CD4-positive, alpha-beta memory T cell (primary cell): ENCODE measurements at regions not wholly inside any gene's neighbourhood (a gene's known extent, or its start where the extent isn't known, plus 50 kb on each side); places are given as distances from the start of the nearest gene placed in this dataset.

Experiments
- CTCF ChIA-PET: fragments of 350-600 bp; sonication (Branson Sonifier 250); formaldehyde crosslinking; loops from one replicate; lab custom pipeline; 2021; ENCODE audit warnings: inconsistent platforms; ENCODE audit not compliant: partially characterized antibody; lab: Charles Lee
- POLR2A ChIA-PET: fragments of 350-600 bp; sonication (Branson Sonifier 250); formaldehyde crosslinking; loops from one replicate; lab custom pipeline; 2021; ENCODE audit not compliant: partially characterized antibody; lab: Charles Lee
- DNase-seq, 5 donors: peaks; one replicate each; pipeline versions ENCODE4 v3.0.0 to v3.0.0-alpha.2; 2020 to 2022; ENCODE audit warnings: mixed read lengths in 1 of 5
- H3K27ac ChIP-seq: one replicate; pipeline ENCODE4 v1.7.0; 2013; ENCODE audit warnings: low read depth, low read length
- H3K27me3 ChIP-seq: 2 replicates; pipeline ENCODE4 v1.7.0; 2013; ENCODE audit warnings: mild to moderate bottlenecking, low read length, moderate library complexity; ENCODE audit not compliant: insufficient read depth
- H3K36me3 ChIP-seq: 2 replicates; pipeline ENCODE4 v1.7.0; 2013; ENCODE audit warnings: mild to moderate bottlenecking, low read length, moderate library complexity; ENCODE audit not compliant: insufficient read depth
- H3K4me1 ChIP-seq: 2 replicates; pipeline ENCODE4 v1.7.0; 2013; ENCODE audit warnings: mild to moderate bottlenecking, low read length, moderate library complexity; ENCODE audit not compliant: insufficient read depth
- H3K4me3 ChIP-seq, 2 donors: one replicate each; pipeline ENCODE4 v1.7.0; 2013; ENCODE audit warnings: low read length in 2 of 2, mild to moderate bottlenecking in 1 of 2
- H3K9me3 ChIP-seq, 2 donors: one replicate each; pipeline ENCODE4 v1.7.0; 2013; ENCODE audit warnings: low read length in 2 of 2, control low read depth in 1 of 2; ENCODE audit not compliant: control insufficient read depth in 1 of 2
- H3K27ac Mint-ChIP-seq, 7 donors: one replicate each; pipeline ENCODE4 v1.8.0; 2020 to 2021; ENCODE audit warnings: mixed read lengths in 7 of 7, mild to moderate bottlenecking in 6 of 7, inconsistent platforms in 3 of 7, moderate library complexity in 3 of 7
- H3K27me3 Mint-ChIP-seq, 2 donors: one replicate each; pipeline ENCODE4 v1.8.0; 2020 to 2021; ENCODE audit warnings: mixed read lengths in 2 of 2
- H3K36me3 Mint-ChIP-seq, 2 donors: one replicate each; pipeline ENCODE4 v1.8.0; 2020 to 2021; ENCODE audit warnings: mixed read lengths in 2 of 2, inconsistent platforms in 1 of 2, mild to moderate bottlenecking in 1 of 2
- H3K4me1 Mint-ChIP-seq, 4 donors: one replicate each; pipeline ENCODE4 v1.8.0; 2020 to 2021; ENCODE audit warnings: mixed read lengths in 4 of 4, mild to moderate bottlenecking in 1 of 4
- H3K4me3 Mint-ChIP-seq, 8 donors: one replicate each; pipeline ENCODE4 v1.8.0; 2020 to 2021; ENCODE audit warnings: mixed read lengths in 8 of 8, mild to moderate bottlenecking in 7 of 8, moderate library complexity in 6 of 8, inconsistent platforms in 3 of 8
- H3K9me3 Mint-ChIP-seq, 8 donors: one replicate each; pipeline ENCODE4 v1.8.0; 2020 to 2021; ENCODE audit warnings: mixed read lengths in 8 of 8, mild to moderate bottlenecking in 5 of 8, inconsistent platforms in 3 of 8, moderate library complexity in 1 of 8
- intact Hi-C: fragments of 100-400 bp; cut with micrococcal nuclease; formaldehyde crosslinking; loops from one replicate; pipeline ENCODE4 v1.15.1; 2023

DNA sequence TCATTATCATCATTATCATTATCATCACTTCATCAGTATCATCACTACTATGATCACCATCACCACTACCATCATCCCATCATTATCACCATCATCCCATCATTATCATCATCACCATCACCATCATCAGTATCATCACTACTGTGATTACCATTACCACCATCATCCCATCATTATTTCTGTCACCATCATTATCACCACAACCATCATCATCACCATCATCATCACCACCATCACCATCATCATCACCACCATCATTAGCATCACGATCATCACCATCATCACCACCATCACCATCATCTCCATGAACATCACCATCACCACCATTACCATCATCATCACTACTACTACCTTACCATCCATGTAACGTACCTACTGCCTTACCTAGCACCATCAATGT is 368.8 kb downstream of the SEC14L1 start:
- H3K27ac ChIP-seq, result no peak overlapping the region
- peaks cover 2 to 9% of the 10 kb centered on the region in 2 donors for H3K36me3 Mint-ChIP-seq
- POLR2A ChIA-PET, result no interaction called here
- H3K27me3 ChIP-seq, result no peaks in the 10 kb centered on the region
- H3K36me3 ChIP-seq, result no peaks in the 10 kb centered on the region
- no peaks in the 10 kb centered on the region for H3K4me1 Mint-ChIP-seq
- H3K4me3 Mint-ChIP-seq, result no peak overlapping the region
- H3K4me1 ChIP-seq, result no peaks in the 10 kb centered on the region
- DNase-seq, result no peak
- peaks cover 3 to 18% (median 11%) of the 10 kb centered on the region in 8 donors for H3K9me3 Mint-ChIP-seq
- intact Hi-C loops, result no loop called here
- no peaks in the 10 kb centered on the region for H3K27me3 Mint-ChIP-seq
- no peak overlapping the region for H3K27ac Mint-ChIP-seq
- H3K4me3 ChIP-seq, result no peak overlapping the region
- no peaks in the 10 kb centered on the region for H3K9me3 ChIP-seq
- CTCF ChIA-PET, result no interaction called here

DNA sequence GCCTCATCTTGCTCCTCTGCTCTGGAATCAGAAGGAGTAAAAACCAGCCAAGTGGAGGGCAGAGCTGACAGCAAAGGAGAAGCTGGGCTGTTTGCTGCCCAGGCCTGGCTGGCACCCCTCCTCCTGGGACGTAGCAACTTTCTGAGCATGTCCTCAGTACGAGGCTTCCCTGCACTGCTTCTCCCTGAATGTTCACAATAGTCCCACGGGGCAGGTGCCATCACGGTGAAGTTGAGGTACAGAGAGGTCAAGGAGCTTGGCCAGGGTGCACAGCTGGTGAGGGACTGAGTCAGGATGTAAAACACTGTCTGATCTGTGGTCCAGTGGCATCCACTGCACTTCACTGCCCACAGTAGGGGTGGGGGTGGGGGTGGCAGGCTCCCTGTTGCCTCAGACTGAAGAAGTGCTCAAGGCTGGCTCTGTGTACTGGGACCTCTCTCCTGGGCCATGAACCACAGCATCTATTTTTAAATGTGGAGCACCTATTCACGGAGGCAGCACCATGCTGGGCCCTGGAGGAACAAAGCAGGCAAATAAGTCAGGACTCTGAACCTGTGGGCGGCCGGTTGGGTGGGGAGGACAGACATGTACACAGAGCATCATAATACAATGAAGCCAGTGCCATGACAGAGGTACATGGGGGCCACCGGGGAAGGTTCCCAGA is 369.5 kb downstream of the SEC14L1 start:
- no peaks in the 10 kb centered on the region for H3K4me1 Mint-ChIP-seq
- peaks cover 3 to 18% (median 11%) of the 10 kb centered on the region in 8 donors for H3K9me3 Mint-ChIP-seq
- CTCF ChIA-PET, result no interaction called here
- DNase-seq, result no peak
- Histone ChIP-seq H3K4me1 (no peaks in the 10 kb centered on the region), H3K27me3 (no peaks in the 10 kb centered on the region), H3K4me3 (no peak overlapping the region), H3K9me3 (no peaks in the 10 kb centered on the region), H3K27ac (no peak overlapping the region), H3K36me3 (no peaks in the 10 kb centered on the region)
- intact Hi-C loops, result no loop called here
- no peak overlapping the region for H3K27ac Mint-ChIP-seq
- H3K4me3 Mint-ChIP-seq, result no peak overlapping the region
- H3K36me3 Mint-ChIP-seq, result peaks cover 2 to 9% of the 10 kb centered on the region in 2 donors
- H3K27me3 Mint-ChIP-seq, result no peaks in the 10 kb centered on the region
- POLR2A ChIA-PET, result no interaction called here

DNA sequence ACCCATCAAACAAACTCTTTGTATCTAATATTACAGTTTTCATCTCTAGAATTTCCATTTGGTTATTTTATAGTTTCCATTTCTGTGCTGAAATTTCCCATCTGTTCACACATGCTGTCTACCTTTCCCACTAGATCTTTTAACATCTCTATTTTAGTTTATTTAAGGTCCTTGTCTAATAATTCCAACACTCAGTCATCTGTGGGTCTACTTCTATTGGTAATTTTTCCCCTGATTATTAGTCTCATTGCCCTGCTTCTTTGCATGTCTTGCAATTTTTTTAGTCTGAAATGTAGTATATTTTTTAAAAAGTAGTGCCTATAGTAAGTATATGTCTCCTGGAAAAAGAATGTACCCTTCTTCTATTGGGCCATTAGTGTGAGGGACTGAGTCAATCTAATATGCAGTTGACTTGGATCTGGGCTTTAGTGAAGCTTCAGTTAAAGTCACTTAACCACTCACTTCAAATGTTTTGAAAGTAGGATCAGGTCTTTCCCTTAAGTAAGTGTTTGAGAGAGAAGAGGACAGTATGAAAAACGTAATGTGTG is 370.8 kb downstream of the SEC14L1 start:
- Mint-ChIP-seq H3K27ac (no peak overlapping the region), H3K27me3 (no peaks in the 10 kb centered on the region), H3K4me1 (peaks cover 0 to 2% (median under 1%) of the 10 kb centered on the region in 4 donors), H3K4me3 (no peak overlapping the region), H3K9me3 (peaks cover 3 to 18% (median 11%) of the 10 kb centered on the region in 8 donors), H3K36me3 (peaks cover 2 to 9% of the 10 kb centered on the region in 2 donors)
- H3K4me3 ChIP-seq, result no peak overlapping the region
- intact Hi-C loops, result no loop called here
- no peak for DNase-seq
- H3K9me3 ChIP-seq, result no peaks in the 10 kb centered on the region
- no peaks in the 10 kb centered on the region for H3K4me1 ChIP-seq
- ChIA-PET POLR2A (no interaction called here), CTCF (interaction anchor here (1.3 kb wide), 1 partner anchor 82 kb away, joined by 3 read pairs; no protein-coding TSS in a partner anchor)
- H3K36me3 ChIP-seq, result no peaks in the 10 kb centered on the region
- no peaks in the 10 kb centered on the region for H3K27me3 ChIP-seq
- no peak overlapping the region for H3K27ac ChIP-seq

DNA sequence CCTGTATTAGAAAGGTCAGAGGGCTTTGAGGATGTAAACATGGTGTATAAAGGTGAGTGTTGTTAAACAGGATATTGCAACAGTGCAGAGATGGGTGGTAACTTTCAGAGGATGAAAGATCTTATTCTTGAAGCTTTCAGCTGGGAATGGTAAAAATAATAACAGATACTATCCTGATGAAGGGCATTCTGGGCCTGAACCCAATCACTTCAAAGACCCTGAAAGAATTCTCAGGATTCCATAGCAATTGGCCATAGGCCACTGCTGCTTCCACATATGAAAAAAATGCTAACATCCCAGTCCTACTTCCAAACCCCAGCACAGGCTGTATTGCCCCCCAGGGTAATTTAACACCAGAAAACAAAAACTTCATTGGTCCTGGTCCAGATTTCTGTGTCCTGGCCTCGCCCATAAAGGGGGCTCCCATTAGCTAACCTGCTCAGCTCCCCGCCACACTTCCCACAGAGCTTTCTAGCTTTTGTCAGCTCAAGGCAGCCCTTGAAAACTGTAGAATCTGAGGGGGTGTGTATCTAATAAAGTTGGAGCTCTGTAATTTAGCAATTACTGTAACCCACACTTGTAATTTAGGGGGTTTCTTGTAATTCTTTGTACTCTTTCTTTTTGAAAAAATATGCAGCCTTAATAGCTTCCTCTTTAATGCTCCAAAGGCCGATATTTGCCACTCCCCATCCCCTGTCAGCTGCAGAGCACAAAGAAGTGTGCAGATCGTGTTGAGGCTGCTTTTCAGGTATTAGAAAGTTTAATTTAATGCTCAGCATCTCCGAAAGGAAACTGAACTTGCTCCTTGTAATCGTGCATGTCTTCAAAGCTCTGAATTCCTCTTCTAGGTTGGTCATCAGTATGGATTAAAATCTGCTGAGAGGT is 371.5 kb downstream of the SEC14L1 start:
- H3K36me3 Mint-ChIP-seq, result peaks cover 2 to 9% of the 10 kb centered on the region in 2 donors
- peaks cover 0 to 6% (median 3%) of the 10 kb centered on the region in 4 donors for H3K4me1 Mint-ChIP-seq
- ChIA-PET POLR2A (no interaction called here), CTCF (interaction anchor here (1.2 to 1.3 kb wide), 2 partner anchors 18 to 82 kb away, joined by 3 read pairs; no protein-coding TSS in a partner anchor)
- H3K36me3 ChIP-seq, result no peaks in the 10 kb centered on the region
- no peak overlapping the region for H3K4me3 ChIP-seq
- H3K4me1 ChIP-seq, result no peaks in the 10 kb centered on the region
- H3K9me3 ChIP-seq, result no peaks in the 10 kb centered on the region
- no peak overlapping the region for H3K4me3 Mint-ChIP-seq
- H3K27me3 Mint-ChIP-seq, result no peaks in the 10 kb centered on the region
- H3K27me3 ChIP-seq, result no peaks in the 10 kb centered on the region
- intact Hi-C loops, result no loop called here
- peaks cover 3 to 18% (median 11%) of the 10 kb centered on the region in 8 donors for H3K9me3 Mint-ChIP-seq
- no peak for DNase-seq
- H3K27ac Mint-ChIP-seq, result no peak overlapping the region
- no peak overlapping the region for H3K27ac ChIP-seq

DNA sequence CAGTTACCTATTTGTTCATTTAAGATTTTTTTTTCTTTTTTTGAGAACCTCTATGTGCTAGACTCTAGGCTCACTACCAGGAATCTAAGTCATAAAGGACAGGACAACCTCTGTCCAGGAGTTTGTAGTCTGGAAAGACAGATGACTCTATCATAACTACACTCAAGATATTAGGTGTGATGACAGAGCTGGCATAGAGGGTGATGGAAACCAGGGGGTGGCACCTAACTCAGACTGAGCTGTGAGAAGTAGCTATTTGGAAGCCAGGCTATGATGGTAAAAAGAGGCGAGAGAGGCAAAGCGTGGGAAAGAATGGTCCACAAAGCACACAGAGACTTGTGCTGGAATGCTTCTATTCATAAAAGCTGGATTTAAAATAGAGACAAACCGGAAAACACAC is 372.3 kb downstream of the SEC14L1 start:
- H3K4me3 ChIP-seq, result no peak overlapping the region
- H3K36me3 ChIP-seq, result no peaks in the 10 kb centered on the region
- H3K27me3 ChIP-seq, result no peaks in the 10 kb centered on the region
- intact Hi-C loops, result no loop called here
- DNase-seq, result no peak
- H3K9me3 ChIP-seq, result no peaks in the 10 kb centered on the region
- ChIA-PET CTCF (interaction anchor here (0.6 to 1.3 kb wide), 3 partner anchors 12 to 83 kb away, joined by 3 read pairs; no protein-coding TSS in a partner anchor), POLR2A (no interaction called here)
- no peaks in the 10 kb centered on the region for H3K27me3 Mint-ChIP-seq
- no peak overlapping the region for H3K4me3 Mint-ChIP-seq
- H3K27ac ChIP-seq, result no peak overlapping the region
- peaks cover 0 to 6% (median 3%) of the 10 kb centered on the region in 4 donors for H3K4me1 Mint-ChIP-seq
- H3K36me3 Mint-ChIP-seq, result peaks cover 2 to 9% of the 10 kb centered on the region in 2 donors
- no peak overlapping the region for H3K27ac Mint-ChIP-seq
- H3K9me3 Mint-ChIP-seq, result peaks cover 3 to 18% (median 11%) of the 10 kb centered on the region in 8 donors
- H3K4me1 ChIP-seq, result no peaks in the 10 kb centered on the region

DNA sequence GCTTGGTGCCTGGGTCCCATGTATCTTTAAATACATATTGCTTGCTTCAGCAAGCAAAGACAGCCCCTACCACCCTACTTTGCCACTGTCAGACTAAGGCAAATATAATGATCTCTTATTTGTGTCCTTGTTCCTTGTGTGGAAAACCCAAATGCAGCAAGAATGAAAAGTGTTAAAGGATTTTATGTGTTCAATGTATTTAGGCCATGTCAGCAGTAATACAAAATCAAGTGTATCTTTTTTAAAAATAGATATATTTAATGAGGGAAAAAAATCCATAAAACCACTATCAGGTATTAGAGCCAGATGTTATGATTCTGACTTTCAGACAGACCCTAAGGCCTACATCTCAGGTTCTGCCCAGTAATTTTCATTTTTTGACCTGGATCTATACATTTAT is 374.5 kb downstream of the SEC14L1 start:
- no peak overlapping the region for H3K4me3 Mint-ChIP-seq
- no peaks in the 10 kb centered on the region for H3K27me3 Mint-ChIP-seq
- no peaks in the 10 kb centered on the region for H3K36me3 ChIP-seq
- no peak overlapping the region for H3K27ac ChIP-seq
- H3K36me3 Mint-ChIP-seq, result peaks cover 2 to 9% of the 10 kb centered on the region in 2 donors
- H3K27ac Mint-ChIP-seq, result no peak overlapping the region
- intact Hi-C loops, result no loop called here
- POLR2A ChIA-PET, result no interaction called here
- H3K4me1 Mint-ChIP-seq, result peaks cover 0 to 6% (median 3%) of the 10 kb centered on the region in 4 donors
- H3K9me3 ChIP-seq, result no peaks in the 10 kb centered on the region
- no peak overlapping the region for H3K4me3 ChIP-seq
- H3K4me1 ChIP-seq, result no peaks in the 10 kb centered on the region
- no peaks in the 10 kb centered on the region for H3K27me3 ChIP-seq
- CTCF ChIA-PET, result no interaction called here
- peaks cover 3 to 18% (median 12%) of the 10 kb centered on the region in 8 donors for H3K9me3 Mint-ChIP-seq
- DNase-seq, result no peak

- Histone ChIP-seq H3K9me3 (no peaks in the 10 kb centered on the region), H3K4me3 (no peak overlapping the region), H3K27ac (no peak overlapping the region), H3K27me3 (no peaks in the 10 kb centered on the region), H3K4me1 (no peaks in the 10 kb centered on the region), H3K36me3 (no peaks in the 10 kb centered on the region)
- peak in 1 of 5 donors; percentile 59 for DNase-seq
- no peak overlapping the region for H3K4me3 Mint-ChIP-seq
- H3K4me1 Mint-ChIP-seq, result peaks cover 0 to 6% (median 3%) of the 10 kb centered on the region in 4 donors
- POLR2A ChIA-PET, result no interaction called here
- CTCF ChIA-PET, result interaction anchor here (1.9 kb wide), 1 partner anchor 15 kb away, joined by 4 read pairs; no protein-coding TSS in a partner anchor
- peaks cover under 1 to 6% (median 1%) of the 10 kb centered on the region in 8 donors for H3K9me3 Mint-ChIP-seq
- peaks cover 2% of the 10 kb centered on the region in 2 donors for H3K36me3 Mint-ChIP-seq
- intact Hi-C loops, result no loop called here
- H3K27me3 Mint-ChIP-seq, result no peaks in the 10 kb centered on the region
- H3K27ac Mint-ChIP-seq, result peak overlapping the region in 3 of 7 donors; percentile 27 to 46 (median 43)
Measured at GRCh38 chr17:77516902-77517301, 376.1 kb downstream of the SEC14L1 start.
